HEK293 (cell line): ENCODE measurements at regions not wholly inside any gene's neighbourhood (a gene's known extent, or its start where the extent isn't known, plus 50 kb on each side); places are given as distances from the start of the nearest gene placed in this dataset.

Source experiments
- CTCF ChIA-PET: fragments of 350-600 bp; formaldehyde crosslinking; extraction: SDS; loops from one replicate; lab custom pipeline; 2021; ENCODE audit warnings: antibody characterized with exemption; lab: Yijun Ruan, JAX
- POLR2A ChIA-PET: fragments of 300-600 bp; formaldehyde crosslinking; extraction: SDS; loops from one replicate; lab custom pipeline; 2020; ENCODE audit warnings: antibody characterized with exemption, inconsistent platforms; lab: Yijun Ruan, JAX
- H3K27ac ChIP-seq: fragments of 200-500 bp; sonication (Bioruptor generic); 2 replicates; pipeline ENCODE4 v1.5.1; 2014; ENCODE audit warnings: low read depth, low read length, control low read depth, inconsistent platforms; ENCODE audit errors: extremely low read depth
- H3K36me3 ChIP-seq, 2 experiments: fragments of 200-500 bp in 1 of 2; sonication (Bioruptor generic) in 1 of 2; 1 replicate in 1 of 2; 2 replicates in 1 of 2; pipeline ENCODE4 v1.5.1; 2014 to 2017; ENCODE audit warnings: inconsistent platforms in 2 of 2, low read length in 2 of 2; ENCODE audit not compliant: control insufficient read depth in 2 of 2, insufficient read depth in 1 of 2
- H3K4me1 ChIP-seq: fragments of 200-500 bp; sonication (Bioruptor generic); 2 replicates; pipeline ENCODE4 v1.5.1; 2014; ENCODE audit warnings: mild to moderate bottlenecking, low read length, inconsistent platforms; ENCODE audit not compliant: control insufficient read depth, insufficient read depth
- H3K4me3 ChIP-seq: 2 replicates; pipeline ENCODE4 v1.5.1; 2011; ENCODE audit warnings: low read depth, mild to moderate bottlenecking, control low read depth, low read length, moderate library complexity
- H3K9me3 ChIP-seq: fragments of 200-500 bp; sonication (Bioruptor generic); 2 replicates; pipeline ENCODE4 v1.5.1; 2014; ENCODE audit warnings: low read depth, low read length, inconsistent platforms; ENCODE audit not compliant: control insufficient read depth, insufficient read depth
- BCL11A ChIP-seq: fragments of 450-650 bp; formaldehyde crosslinking; IDR thresholded peaks from 2 replicates; pipeline ENCODE4 v1.5.1; 2016; ENCODE audit warnings: low read depth, missing biosample characterization, missing genetic modification characterization
- GFI1B ChIP-seq: fragments of 450-650 bp; formaldehyde crosslinking; IDR thresholded peaks from 2 replicates; pipeline ENCODE4 v1.5.1; 2016; ENCODE audit warnings: missing biosample characterization, missing genetic modification characterization
- HIC1 ChIP-seq: fragments of 450-650 bp; formaldehyde crosslinking; IDR thresholded peaks from 2 replicates; pipeline ENCODE4 v1.5.1; 2016; ENCODE audit warnings: missing biosample characterization, missing genetic modification characterization
- KLF16 ChIP-seq: fragments of 450-650 bp; formaldehyde crosslinking; IDR thresholded peaks from 2 replicates; pipeline ENCODE4 v1.5.1; 2017; ENCODE audit warnings: missing biosample characterization, missing genetic modification characterization
- MZF1 ChIP-seq: fragments of 450-650 bp; formaldehyde crosslinking; IDR thresholded peaks from 2 replicates; pipeline ENCODE4 v1.5.1; 2017; ENCODE audit warnings: missing biosample characterization, missing genetic modification characterization, borderline replicate concordance
- PRDM4 ChIP-seq: fragments of 450-650 bp; formaldehyde crosslinking; IDR thresholded peaks from 2 replicates; pipeline ENCODE4 v1.5.1; 2017; ENCODE audit warnings: missing biosample characterization, missing genetic modification characterization
- SP3 ChIP-seq: fragments of 450-650 bp; formaldehyde crosslinking; IDR thresholded peaks from 2 replicates; pipeline ENCODE4 v1.5.1; 2016; ENCODE audit warnings: missing biosample characterization, missing genetic modification characterization
- ZNF10 ChIP-seq: fragments of 450-650 bp; formaldehyde crosslinking; IDR thresholded peaks from 2 replicates; pipeline ENCODE4 v1.5.1; 2017; ENCODE audit warnings: missing biosample characterization, missing genetic modification characterization
- ZNF248 ChIP-seq: fragments of 450-650 bp; formaldehyde crosslinking; IDR thresholded peaks from 2 replicates; pipeline ENCODE4 v1.5.1; 2017; ENCODE audit warnings: missing biosample characterization, missing genetic modification characterization
- ZNF37A ChIP-seq: fragments of 450-650 bp; IDR thresholded peaks from 2 replicates; pipeline ENCODE4 v1.5.1; 2018; ENCODE audit warnings: missing biosample characterization, missing genetic modification characterization
- ZNF416 ChIP-seq: fragments of 450-650 bp; formaldehyde crosslinking; IDR thresholded peaks from 2 replicates; pipeline ENCODE4 v1.5.1; 2016; ENCODE audit warnings: missing biosample characterization, missing genetic modification characterization
- ZNF48 ChIP-seq: fragments of 450-650 bp; formaldehyde crosslinking; IDR thresholded peaks from 2 replicates; pipeline ENCODE4 v1.5.1; 2016; ENCODE audit warnings: missing biosample characterization, missing genetic modification characterization
- ZNF510 ChIP-seq: fragments of 450-650 bp; formaldehyde crosslinking; IDR thresholded peaks from 2 replicates; pipeline ENCODE4 v1.5.1; 2018; ENCODE audit warnings: mild to moderate bottlenecking, missing genetic modification characterization, missing biosample characterization; ENCODE audit not compliant: insufficient replicate concordance
- ZNF544 ChIP-seq: fragments of 450-650 bp; formaldehyde crosslinking; IDR thresholded peaks from 2 replicates; pipeline ENCODE4 v1.5.0; 2017; ENCODE audit warnings: missing biosample characterization, missing genetic modification characterization
- ZNF561 ChIP-seq: fragments of 450-650 bp; IDR thresholded peaks from 2 replicates; pipeline ENCODE4 v1.5.1; 2018; ENCODE audit warnings: missing biosample characterization, missing genetic modification characterization, borderline replicate concordance
- ZNF654 ChIP-seq: fragments of 450-650 bp; formaldehyde crosslinking; IDR thresholded peaks from 2 replicates; pipeline ENCODE4 v1.5.1; 2016; ENCODE audit warnings: low read depth, missing biosample characterization, missing genetic modification characterization
- ZNF677 ChIP-seq: fragments of 450-650 bp; IDR thresholded peaks from 2 replicates; pipeline ENCODE4 v1.5.0; 2018; ENCODE audit warnings: missing biosample characterization, mild to moderate bottlenecking, missing genetic modification characterization, moderate library complexity
- ZNF707 ChIP-seq: fragments of 450-650 bp; formaldehyde crosslinking; IDR thresholded peaks from 2 replicates; pipeline ENCODE4 v1.5.1; 2016; ENCODE audit warnings: missing biosample characterization, missing genetic modification characterization
- ZNF837 ChIP-seq: fragments of 450-650 bp; formaldehyde crosslinking; IDR thresholded peaks from 2 replicates; pipeline ENCODE4 v1.5.1; 2016; ENCODE audit warnings: missing biosample characterization, missing genetic modification characterization
- ZSCAN4 ChIP-seq: fragments of 450-650 bp; formaldehyde crosslinking; IDR thresholded peaks from 2 replicates; pipeline ENCODE4 v1.5.1; 2017; ENCODE audit warnings: missing biosample characterization, missing genetic modification characterization

DNA sequence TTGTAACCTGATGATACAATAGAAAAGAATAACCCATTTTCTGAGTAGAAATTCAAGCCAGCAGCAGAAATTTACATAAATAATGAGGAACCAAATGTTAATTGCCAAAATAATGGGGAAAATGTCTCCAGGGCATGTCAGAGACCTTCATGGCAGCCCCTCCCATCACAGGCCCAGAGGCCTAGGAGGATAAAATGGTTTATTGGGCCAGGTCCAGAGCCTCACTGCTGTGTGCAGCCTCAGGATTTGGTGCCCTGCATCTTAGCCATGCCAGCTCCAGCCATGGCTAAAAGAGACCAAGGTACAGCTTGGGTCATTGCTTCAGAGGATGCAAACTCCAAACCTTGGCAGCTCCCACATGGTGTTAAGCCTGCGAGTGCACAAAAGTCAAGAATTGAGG is 352.1 kb upstream of the MEIS2 start (continued):
- TF ChIP-seq PRDM4 (tag by site-specific recombination), result no peak
- no peak for TF ChIP-seq MZF1 (tag by site-specific recombination)

- H3K4me1 ChIP-seq, result no peaks in the 10 kb centered on the region
- ChIA-PET POLR2A (no interaction called here), CTCF (no interaction called here)
- H3K9me3 ChIP-seq, result no peaks in the 10 kb centered on the region
- TF ChIP-seq ZNF677, result no peak
- no peak for TF ChIP-seq HIC1 (tag by site-specific recombination)
- no peak for TF ChIP-seq ZNF416 (tag by site-specific recombination)
- TF ChIP-seq ZSCAN4 (tag by site-specific recombination), result no peak
- TF ChIP-seq ZNF654 (tag by site-specific recombination), result no peak
- no peak for TF ChIP-seq ZNF248 (tag by site-specific recombination)
- no peak for TF ChIP-seq ZNF48 (tag by site-specific recombination)
- no peak for TF ChIP-seq ZNF837
- no peak for TF ChIP-seq ZNF544 (tag by site-specific recombination)
- TF ChIP-seq PRDM4 (tag by site-specific recombination), result no peak
- TF ChIP-seq KLF16 (tag by site-specific recombination), result no peak
- TF ChIP-seq ZNF10 (tag by site-specific recombination), result no peak
- no peak for TF ChIP-seq ZNF510
- no peak for TF ChIP-seq ZNF37A (tag by site-specific recombination)
- no peak for TF ChIP-seq SP3 (tag by site-specific recombination)
- no peak for TF ChIP-seq BCL11A (tag by site-specific recombination)
- no peak overlapping the region for H3K4me3 ChIP-seq
- no peaks in the 10 kb centered on the region for H3K36me3 ChIP-seq
- H3K27ac ChIP-seq, result no peak overlapping the region
Measured at GRCh38 chr15:37480482-37480881, 380.1 kb upstream of the MEIS2 start.

GRCh38 chr15:37481126-37481525 is 380.8 kb upstream of the MEIS2 start:
- Histone ChIP-seq H3K4me3 (no peak overlapping the region), H3K4me1 (no peaks in the 10 kb centered on the region), H3K27ac (no peak overlapping the region), H3K36me3 (no peaks in the 10 kb centered on the region)
- TF ChIP-seq ZNF561 (tag by site-specific recombination), result no peak
- no peak for TF ChIP-seq GFI1B
- TF ChIP-seq ZNF707 (tag by site-specific recombination), result no peak
- TF ChIP-seq, all 188 proteins: peak for 0
- no peaks in the 10 kb centered on the region for H3K9me3 ChIP-seq
- ChIA-PET CTCF (no interaction called here), POLR2A (no interaction called here)
